Medulla oblongata (tissue), 1 donor: ENCODE measurements at regions not wholly inside any gene's neighbourhood (a gene's known extent, or its start where the extent isn't known, plus 50 kb on each side); places are given as distances from the start of the nearest gene placed in this dataset.

ENCODE experiments used
- DNase-seq: peaks from one replicate; pipeline ENCODE4 v3.0.0-alpha.2; 2015; ENCODE audit errors: extremely low spot score

DNA sequence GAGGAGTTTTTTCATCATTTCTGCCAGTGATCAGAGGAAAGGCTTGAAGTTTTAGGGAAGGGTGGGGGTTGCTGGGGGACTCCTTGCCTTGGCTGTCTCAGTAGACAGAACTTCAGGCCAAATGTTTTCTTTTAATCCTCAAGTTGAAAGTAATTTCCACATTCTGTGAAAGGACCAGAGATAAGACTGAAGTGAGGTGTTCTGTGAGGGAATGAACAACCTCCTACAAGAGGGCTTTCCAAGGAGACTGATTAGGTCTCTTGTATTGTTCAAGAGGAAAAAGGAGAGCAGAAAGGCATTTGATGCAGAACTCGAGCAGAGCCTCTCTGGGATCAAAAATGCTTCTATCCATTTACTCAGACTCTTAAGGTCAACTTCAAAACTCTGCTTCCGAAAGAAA is 282.1 kb upstream of the ATP10B start:
- DNase-seq, result no peak

DNA sequence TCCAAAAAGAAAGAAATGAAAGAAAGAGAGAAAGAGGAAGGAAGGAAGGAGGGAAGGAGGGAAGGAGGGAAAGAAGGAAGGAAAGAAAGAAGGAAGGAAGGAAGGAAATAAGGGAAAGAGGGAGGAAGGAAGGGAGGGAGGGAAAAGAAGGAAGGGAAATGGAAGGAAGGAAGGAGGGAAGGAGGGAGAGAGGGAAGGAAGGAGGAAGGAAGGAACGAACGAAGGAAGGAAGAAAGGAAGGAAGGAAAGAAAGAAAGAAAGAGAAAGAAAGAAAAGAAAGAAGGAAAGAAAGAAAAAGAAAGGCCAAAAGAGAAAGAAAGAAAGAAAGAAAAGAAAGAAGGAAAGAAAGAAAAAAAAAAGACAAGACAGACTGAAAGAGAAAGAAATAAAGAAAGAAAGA is 263.9 kb upstream of the ATP10B start:
- DNase-seq, result no peak

DNA sequence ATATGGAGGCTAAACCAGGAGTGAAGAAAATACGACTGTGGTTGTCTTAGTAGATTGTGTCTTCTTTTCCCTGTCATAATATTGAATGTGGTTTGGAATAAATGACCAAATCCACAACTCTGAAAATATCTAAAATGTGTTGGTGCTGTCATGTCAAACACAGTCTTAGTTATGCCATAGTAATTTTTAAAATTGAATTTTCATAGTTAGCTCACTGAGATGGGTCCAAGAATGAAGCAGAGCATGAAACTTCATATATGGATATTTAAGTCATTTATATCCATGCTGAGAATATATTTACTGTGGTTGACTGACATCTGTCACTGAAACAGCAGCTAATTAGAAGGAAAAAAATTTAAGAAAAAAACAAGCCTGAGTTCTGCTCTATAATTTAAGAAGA is 260.4 kb upstream of the ATP10B start:
- no peak for DNase-seq

DNA sequence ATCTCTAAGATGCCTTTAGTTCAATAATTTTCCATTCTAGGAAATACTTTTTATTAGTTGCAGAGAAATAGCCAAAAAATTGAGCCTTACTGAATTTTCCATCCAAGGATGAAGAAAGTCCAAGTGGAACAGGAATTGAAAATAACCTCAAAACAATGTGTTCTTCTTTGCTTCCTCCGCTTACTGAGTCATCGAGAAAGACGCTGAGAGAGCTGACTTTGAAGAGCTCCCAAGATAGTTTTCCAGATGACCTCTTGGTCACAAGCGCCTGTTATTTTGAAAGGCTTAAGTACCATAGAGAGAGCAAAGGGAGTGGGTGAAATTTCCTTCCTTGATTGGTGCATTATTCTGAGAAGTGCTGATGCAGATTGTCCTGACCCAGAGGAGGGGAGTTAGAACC is 253.5 kb upstream of the ATP10B start:
- peak; percentile 73 for DNase-seq

DNA sequence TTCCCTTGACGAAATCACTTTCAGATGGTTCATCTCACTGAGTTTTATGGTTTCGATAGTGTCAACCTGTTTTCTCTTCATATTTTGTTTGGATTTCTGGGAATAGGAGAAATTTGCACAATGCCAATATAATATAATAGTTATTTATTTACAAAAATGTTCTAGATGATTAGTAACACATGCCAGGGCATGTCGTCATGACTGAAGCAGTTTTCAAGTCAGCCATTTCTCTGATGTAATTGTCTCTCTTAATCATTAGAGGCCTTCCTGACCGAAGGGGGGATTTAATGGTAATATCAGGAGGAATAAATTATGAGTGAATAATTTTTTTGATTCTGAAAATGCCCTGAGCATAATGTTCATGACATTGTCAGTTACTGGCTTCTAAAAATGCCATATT is 246.5 kb upstream of the ATP10B start:
- no peak for DNase-seq

DNA sequence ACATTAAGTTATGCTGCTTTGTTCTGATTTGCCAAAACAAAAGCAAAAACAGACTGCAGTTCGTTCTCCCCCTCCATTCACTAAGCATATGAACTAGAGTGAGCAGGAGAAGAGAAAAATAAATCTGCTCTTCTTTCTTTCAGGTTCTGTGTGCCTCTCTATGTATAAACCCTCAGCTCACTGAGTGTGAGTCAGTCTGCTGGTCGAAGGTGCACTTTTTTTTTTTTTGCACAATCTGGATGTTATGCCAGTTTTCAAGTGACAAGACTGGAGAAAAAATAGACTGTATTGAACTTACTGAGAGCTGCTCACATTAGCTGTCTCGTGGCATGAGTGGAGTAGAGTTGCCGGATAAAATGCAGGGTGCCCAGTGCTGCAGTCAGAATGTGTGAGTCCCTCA is 244.6 kb upstream of the ATP10B start:
- peak; percentile 8 for DNase-seq

DNA sequence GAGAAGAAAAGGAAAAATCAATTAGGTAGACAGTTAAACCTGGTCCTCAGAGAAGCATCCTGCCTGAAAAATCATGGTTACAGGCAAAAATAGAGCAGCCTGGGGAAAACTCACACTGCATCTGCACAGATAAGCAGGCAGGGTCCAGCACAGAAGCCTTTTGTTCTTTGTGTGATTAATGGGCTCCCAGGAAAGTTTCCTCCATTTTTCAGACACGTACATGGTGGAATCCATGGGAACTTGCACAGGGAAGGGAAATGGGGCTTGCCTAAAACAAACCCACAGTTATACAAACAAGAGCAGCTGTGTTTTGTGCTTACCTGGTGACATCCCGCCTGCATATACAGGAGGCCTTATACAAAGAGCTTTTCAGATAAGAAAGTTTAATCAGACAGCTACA is 243.9 kb upstream of the ATP10B start:
- peak; percentile 41 for DNase-seq

DNA sequence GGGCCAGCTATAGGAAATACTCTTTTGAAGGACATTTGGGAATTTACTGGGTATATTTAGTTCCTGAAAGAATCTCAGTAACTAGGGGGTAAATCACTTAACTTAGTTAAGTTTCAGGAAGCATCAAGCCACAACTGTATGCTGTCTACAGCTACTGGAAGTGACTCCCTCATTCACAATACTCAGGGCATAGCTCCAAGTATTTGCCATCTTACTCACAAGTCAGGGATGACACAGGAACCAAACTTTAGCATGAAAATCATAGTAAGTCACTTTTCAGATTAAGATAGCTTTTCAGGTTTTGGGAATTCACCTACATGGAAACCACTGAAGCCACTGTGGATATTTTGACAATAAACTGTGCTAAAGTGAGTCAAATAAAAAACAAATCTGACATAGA is 242.4 kb upstream of the ATP10B start:
- DNase-seq, result no peak

DNA sequence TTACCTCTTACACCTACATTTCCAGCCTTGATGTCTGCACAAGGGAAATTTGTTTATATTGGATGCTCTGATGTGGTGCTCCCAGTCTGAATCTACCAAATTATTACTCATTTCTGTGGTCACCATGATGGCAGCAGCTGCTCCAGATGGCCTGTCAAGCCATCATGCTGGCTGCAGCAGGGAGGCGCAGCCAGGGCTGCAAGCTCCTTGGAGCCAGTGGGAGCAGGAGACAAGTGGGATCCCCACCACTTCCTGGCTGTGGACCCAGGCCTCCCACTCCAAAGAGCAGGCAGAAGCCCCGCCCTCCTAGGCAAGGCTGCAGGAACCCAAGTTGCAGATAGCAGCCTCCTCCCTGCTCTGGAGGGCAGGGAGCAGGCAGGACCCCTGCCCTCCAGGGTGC is 241.1 kb upstream of the ATP10B start:
- no peak for DNase-seq

DNA sequence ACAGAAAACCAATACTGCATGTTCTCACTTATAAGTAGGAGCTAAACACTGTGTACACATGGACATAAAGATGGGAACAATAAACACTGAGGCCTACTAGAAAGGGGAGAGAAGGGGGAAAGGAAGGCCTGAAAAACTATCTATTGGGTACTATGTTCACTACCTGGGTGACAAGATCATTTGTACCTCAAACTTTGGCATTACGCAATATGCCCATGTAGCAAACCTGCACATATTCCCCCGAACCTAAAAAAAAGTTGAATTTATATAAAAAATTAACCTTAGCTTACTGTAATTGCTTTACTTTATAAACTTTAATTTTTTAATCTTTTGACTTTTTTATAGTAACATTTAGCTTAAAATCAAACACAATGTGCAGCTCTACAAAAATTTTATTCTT is 237.6 kb upstream of the ATP10B start:
- DNase-seq, result no peak

DNA sequence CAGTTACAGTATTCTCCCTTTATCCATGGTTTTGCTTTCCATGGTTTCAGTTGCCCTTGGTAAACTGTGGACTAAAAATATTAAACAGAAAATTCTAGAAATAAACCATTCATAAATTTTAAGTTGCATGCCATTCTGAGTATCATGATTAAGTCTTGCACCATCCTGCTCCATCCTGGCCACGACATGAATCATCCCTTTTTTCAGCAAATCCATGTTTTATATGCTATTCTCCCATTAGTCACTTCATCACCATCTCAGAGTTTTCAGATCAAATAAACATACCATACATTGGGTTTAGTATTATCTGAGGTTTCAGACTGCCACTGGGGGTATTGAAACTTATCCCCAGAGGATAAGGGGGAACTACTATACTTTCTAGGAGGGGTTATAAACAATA is 234.4 kb upstream of the ATP10B start:
- no peak for DNase-seq

DNA sequence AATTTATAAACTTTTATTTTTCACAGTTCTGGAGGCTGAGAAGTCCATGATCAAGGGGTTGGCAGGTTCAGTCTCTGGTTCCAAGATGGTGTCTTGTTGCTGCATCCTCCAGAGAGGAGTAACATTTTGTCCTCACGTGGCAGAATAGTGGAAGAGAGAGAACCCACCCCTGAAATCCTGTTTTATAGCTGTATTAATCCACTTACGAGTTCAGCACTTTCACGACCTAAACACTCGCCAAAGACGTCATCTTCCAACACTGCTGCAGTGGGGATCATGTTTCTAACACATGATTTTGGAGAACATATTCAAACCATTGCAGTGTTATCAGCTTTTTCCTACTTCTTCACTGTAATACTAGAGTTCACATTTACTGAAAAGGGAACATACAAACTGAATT is 233.0 kb upstream of the ATP10B start:
- DNase-seq, result no peak

DNA sequence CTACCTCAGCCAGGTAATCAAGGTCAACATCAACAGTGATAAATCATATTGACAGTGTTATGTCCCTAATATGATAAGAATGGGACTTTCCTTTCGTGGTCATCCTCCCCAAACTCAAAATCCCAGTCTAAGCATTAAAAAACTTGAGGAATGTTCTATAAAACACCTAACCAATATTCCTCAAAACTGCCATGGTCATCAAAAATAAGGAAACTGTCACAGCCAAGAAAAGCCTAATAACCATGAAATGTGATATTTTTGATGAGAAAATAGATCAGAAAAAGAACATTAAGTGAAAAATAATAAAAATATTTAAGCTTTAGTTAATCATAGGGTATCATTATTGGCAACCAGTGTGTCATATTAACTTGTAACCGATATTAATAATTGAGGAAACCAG is 232.1 kb upstream of the ATP10B start:
- DNase-seq, result no peak

DNA sequence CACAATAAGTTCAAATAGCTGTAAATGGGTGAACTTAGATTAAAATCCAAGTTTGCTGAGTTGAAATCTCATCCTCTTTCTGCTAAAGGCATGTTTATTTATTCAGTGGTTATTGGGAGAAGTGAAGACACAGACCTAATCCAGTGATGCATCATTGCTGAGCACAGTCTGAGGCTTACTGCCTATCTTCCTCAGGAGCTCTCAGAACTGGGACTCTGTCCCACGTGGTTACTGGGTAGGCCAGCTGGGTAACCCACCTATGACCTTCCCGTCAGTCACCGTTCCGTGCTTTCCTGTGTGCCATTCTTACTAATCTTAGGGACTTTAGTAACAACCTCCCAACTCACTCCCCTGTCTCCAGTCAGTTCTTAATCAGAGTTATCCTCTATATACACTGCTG is 226.8 kb upstream of the ATP10B start:
- no peak for DNase-seq

DNA sequence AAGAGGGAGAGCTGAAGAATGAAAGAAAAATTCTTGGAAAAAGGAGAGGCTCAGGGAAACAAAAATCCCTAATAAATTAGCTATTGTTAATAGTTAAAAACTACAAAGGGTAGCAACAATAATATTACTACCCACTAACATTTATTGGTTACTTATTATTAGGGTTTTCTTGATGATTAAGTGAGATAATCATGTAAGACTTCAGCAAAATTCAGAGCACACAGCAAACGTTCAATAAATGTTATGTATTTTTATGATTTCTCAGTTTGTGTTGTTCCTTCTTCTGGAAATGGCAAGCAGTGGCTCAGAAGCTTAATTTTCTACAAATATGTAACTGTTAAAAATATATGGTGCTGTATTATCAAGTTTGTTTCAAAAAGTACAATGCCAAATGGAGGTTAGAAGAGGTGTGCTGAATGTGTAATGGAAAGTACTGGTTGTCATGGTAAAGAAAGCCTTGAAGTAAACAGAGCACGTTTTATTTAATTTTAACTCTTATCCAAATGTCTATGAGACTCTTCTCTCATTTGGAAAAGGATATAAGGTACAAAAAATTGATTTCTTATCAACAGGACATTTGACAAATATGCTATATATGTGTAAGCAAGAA is 226.0 kb upstream of the ATP10B start:
- DNase-seq, result no peak

DNA sequence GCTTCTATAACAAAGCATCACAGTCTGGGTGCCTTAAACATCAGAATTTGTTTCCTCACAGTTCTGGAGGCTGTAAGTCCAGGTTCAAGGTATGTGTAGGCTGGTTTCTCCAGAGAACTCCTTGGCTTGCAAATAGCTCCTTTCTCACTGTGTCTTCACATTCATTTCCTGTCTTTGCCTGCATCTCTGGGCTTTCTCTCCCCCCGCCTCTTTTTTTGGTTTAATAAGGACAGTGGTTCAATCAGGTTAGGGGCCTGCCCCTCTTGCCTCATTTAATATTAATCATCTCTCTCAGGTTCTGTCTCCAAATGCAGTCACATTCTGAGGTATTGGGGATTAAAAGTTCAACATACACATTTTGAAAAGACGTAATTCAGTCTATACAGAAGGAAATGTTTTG is 225.5 kb upstream of the ATP10B start:
- DNase-seq, result no peak

DNA sequence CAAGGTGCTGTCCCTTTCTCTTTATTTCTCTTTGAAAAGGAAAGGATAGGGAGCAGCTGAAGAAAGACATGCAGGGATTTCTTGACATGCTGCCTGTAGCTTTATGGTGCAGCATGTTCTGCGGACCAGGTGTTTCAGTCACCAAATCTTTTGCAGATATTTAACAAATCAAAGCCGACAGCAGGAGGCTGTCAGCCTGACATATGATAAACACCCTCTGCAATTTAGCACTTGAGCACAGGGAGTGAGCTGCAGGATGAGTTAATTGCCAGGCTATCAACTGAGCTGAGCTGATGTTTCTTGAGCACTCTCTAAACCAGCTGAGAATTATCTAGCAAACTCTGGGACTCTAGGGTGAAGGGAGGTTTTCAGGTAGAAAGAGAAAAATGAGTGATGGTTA is 212.8 kb upstream of the ATP10B start:
- no peak for DNase-seq

DNA sequence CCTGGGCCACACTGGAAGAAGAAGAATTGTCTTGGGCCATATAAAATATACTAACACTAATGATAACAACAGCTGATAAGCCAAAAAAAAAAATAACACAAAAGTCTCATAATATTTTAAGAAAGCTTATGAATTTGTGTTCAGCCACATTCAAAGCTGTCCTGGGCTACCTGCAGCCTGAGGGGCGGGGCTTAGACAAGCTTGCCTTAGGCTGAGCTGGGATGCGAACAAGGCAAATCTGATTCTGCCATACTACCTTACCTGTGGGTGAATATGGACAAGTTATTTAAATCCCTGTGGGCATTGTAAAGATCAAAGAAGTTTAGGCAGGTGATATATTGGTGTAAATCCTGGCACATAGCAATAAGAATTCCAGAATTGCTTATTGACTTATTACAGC is 212.3 kb upstream of the ATP10B start:
- DNase-seq, result no peak

DNA sequence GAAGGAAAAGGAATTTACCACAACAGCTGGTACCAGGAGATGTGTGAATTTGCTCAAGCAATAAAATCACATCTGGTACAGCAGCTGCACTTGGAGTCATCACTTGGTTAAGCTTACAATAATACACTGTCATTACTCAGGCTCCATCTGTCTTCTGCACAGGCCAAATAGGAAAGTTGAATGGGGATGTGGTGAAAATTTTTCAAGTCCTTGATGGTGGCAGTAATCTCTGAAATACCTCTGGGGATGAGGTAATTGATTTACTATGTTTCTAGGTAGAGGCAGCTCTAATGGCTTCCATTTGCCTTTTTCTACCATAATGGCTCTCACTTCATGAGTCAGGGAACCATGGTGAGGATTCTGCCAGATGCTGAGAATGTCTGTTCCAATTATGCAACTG is 206.8 kb upstream of the ATP10B start:
- DNase-seq, result no peak

DNA sequence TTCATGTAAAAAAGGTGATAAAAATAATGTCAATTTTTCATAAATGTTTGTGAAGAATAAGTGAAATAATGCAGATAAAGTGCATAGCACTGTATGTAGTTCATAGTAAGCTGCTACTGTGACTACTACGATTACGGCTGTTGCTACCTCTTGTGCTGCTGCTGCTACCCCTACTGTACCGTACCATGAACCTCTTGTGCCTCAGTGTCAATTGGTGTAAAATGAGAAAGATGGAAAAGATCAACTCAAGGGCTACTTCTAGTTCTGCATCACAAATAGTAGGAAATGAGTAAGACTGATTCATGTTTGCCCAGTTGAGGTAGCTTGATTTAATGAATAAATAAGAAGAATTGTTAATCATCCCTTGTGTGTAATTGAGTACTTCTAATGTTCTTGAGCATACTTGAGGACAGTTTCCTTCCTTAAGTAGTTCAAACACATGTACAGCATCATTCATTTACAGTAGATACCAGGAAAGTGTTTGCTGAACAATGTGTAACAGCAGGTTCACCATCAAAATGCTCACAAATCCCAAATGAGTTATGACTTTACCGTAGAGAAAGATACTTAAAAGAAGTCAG is 200.0 kb upstream of the ATP10B start:
- DNase-seq, result no peak

DNA sequence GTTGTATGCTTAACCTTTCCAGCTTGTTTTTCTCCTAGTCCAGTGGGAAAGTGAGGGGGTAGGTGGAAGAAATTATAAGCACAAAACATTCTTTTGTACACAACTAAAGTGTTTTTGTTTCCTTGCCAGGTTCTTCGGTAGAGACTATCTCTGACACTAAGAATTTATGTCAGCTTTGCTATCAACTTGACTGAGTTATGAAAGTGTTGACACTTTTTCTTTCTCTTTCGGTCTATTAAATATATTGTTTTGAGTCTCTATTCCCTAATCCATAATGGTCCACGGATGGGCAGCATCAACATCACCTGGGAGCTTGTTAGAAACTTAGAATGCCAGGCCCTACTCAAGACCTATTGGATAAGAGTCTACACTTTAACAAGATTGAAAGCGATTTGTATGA is 195.0 kb upstream of the ATP10B start:
- DNase-seq, result no peak

DNA sequence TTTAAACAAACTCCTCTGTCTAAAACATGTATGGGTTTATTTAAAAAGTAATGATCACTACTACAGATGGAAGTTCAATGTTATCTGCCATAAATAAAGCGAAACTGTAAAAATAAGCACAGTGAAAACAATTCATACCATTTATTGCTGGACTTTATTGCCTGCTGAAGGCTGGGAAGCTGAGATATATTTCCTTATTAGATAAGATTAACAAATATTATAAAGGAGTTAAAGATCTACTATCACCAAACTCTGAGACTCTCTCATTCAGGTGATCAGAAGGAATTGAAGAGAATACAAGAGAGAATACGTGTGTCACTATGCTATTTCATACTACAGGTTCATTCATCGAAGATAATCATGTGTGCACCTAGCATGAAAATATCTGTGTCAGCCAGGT is 190.9 kb upstream of the ATP10B start:
- DNase-seq, result no peak

DNA sequence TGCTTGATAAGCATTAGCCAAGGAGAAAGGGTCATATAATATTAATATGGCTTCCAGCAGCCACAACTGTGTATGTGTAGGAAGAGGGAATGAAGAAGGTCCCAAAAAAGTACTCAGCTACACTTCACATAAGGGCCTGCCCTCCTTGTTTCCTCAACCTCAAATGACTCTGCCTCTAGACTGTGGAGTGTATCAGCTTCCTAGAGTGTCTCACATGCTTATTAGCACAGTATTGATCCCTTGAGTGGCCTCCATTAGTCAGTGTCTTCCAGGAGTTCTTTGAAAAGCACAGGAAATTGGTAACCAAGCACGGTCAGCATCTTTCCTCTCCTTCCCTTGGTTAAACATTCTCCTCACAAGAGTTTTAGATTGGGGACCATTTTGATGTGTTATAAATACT is 190.4 kb upstream of the ATP10B start:
- DNase-seq, result no peak

DNA sequence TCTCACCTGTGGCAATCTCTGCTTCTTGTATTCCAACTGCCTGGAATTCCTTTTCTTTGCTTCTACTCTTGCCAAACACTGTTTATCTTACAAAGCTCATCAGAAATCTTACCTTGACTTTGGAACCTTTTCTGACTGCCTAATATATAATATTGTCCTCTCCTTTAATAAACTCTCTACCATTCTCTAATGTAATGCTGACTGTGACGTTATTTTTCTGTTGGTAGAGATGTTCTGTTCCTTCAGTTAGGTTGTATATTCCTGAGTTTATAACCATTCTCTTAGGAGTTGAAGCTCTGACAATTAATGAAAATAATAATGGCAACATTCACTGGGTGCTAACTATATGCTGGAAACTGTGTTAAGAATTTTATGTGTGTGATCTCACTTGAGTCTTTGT is 188.8 kb upstream of the ATP10B start:
- no peak for DNase-seq
